Thoracic aorta (tissue), 2 donors: ENCODE measurements at regions not wholly inside any gene's neighbourhood (a gene's known extent, or its start where the extent isn't known, plus 50 kb on each side); places are given as distances from the start of the nearest gene placed in this dataset.
A peak's percentile ranks its signal among the peaks of the same experiment; 100 is the strongest.

Experiments
- ATAC-seq: fragments of 150-250 bp; one replicate; pipeline ENCODE4 v1.8.0; 2017; ENCODE audit warnings: low read depth; ENCODE audit not compliant: insufficient number of reproducible peaks, low FRiP score
- DNase-seq: peaks from one replicate; pipeline ENCODE4 v3.0.0-alpha.2; 2020; ENCODE audit warnings: low spot score
- H3K27ac ChIP-seq, 2 donors: fragments of 200-600 bp; sonication (generic); 1 replicate in 1 of 2; 2 replicates in 1 of 2; pipeline ENCODE4 v1.5.1; 2016; ENCODE audit warnings: mild to moderate bottlenecking in 2 of 2, moderate library complexity in 2 of 2
- H3K27me3 ChIP-seq: fragments of 200-600 bp; sonication (generic); replicated peaks from 2 replicates; pipeline ENCODE4 v1.6.0; 2016; ENCODE audit warnings: mild to moderate bottlenecking; ENCODE audit not compliant: insufficient read depth
- H3K36me3 ChIP-seq: fragments of 200-600 bp; sonication (generic); one replicate; pipeline ENCODE4 v1.5.1; 2016
- H3K4me1 ChIP-seq, 2 donors: fragments of 200-600 bp; sonication (generic); 1 replicate in 1 of 2; 2 replicates in 1 of 2; pipeline versions ENCODE4 v1.5.1 to v1.6.0; 2016; ENCODE audit warnings: low read depth in 2 of 2, mild to moderate bottlenecking in 1 of 2; ENCODE audit not compliant: control insufficient read depth in 1 of 2
- H3K4me3 ChIP-seq: fragments of 200-600 bp; sonication (generic); 2 replicates; pipeline ENCODE4 v1.5.1; 2016; ENCODE audit warnings: mild to moderate bottlenecking
- H3K9me3 ChIP-seq: fragments of 200-600 bp; sonication (generic); 2 replicates; pipeline ENCODE4 v1.5.1; 2016
- TF ChIP-seq, protein P1 (sequence below): fragments of 200-600 bp; sonication (generic); IDR thresholded peaks from one replicate; pipeline ENCODE4 v1.5.1; 2019; ENCODE audit warnings: antibody characterized with exemption

DNA sequence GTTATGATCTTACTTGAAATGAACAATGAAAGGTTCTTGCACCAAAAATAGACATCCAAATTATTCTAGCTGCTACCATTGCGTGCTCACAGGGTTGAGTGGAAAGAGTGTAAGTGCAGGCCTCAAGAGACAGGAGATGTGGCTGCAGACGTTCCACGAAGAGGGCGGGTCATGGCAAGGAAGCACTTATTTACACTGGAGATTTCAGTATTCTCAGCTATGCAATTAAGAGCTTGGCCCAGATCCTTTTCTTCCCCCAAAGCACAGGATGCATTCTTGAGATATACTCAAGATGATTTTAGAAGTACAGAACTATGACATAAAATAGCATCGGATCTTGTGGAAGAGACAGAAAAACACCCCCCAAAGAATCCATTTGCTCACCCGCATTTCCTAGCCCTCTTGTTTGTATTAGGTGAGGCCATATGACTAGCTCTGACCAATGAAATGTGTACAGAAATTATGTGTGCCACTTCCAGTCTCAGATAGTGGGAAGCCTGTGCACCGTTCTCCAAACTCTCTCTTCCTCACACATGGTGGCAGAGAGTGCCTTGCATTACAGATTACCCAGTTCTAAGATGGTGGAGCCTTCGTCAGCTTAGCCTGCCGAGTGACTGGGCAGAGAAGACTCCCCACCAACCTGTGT lies 261.4 kb downstream of the TTC8 start:
- TF ChIP-seq, protein P1, sequence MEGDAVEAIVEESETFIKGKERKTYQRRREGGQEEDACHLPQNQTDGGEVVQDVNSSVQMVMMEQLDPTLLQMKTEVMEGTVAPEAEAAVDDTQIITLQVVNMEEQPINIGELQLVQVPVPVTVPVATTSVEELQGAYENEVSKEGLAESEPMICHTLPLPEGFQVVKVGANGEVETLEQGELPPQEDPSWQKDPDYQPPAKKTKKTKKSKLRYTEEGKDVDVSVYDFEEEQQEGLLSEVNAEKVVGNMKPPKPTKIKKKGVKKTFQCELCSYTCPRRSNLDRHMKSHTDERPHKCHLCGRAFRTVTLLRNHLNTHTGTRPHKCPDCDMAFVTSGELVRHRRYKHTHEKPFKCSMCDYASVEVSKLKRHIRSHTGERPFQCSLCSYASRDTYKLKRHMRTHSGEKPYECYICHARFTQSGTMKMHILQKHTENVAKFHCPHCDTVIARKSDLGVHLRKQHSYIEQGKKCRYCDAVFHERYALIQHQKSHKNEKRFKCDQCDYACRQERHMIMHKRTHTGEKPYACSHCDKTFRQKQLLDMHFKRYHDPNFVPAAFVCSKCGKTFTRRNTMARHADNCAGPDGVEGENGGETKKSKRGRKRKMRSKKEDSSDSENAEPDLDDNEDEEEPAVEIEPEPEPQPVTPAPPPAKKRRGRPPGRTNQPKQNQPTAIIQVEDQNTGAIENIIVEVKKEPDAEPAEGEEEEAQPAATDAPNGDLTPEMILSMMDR = no peak
- Histone ChIP-seq H3K4me1 (peaks cover 0 to 18% of the 10 kb centered on the region in 2 donors), H3K27ac (peak overlapping the region in 1 of 2 donors; percentile 12), H3K9me3 (no peaks in the 10 kb centered on the region), H3K27me3 (no peaks in the 10 kb centered on the region), H3K4me3 (peak overlapping the region; percentile 15), H3K36me3 (no peaks in the 10 kb centered on the region)
- ATAC-seq = no peak
- no peak for DNase-seq

DNA sequence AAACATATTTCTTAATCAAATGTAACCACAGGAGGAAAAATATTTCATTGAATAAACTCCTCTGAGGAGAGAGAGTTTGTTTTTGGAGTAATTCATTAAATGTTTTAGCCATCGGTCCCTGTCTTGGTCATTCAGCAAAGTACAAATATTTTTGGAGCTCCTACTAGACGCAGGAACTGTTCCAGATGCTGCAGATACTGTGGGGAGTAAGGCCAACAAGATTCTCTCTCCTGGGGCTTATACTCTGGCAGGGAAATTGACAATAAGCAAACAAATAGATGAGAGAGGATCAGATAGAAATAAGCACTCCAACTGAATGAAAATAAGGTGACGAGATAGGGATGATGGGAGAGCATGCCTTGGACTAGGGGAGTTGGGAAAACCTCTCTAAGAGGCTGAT lies 264.1 kb downstream of the TTC8 start:
- TF ChIP-seq, protein P1 = no peak
- no peaks in the 10 kb centered on the region for H3K36me3 ChIP-seq
- no peak overlapping the region for H3K27ac ChIP-seq
- no peak overlapping the region for H3K4me3 ChIP-seq
- no peak for ATAC-seq
- H3K9me3 ChIP-seq = no peaks in the 10 kb centered on the region
- no peak for DNase-seq
- H3K27me3 ChIP-seq = no peaks in the 10 kb centered on the region
- H3K4me1 ChIP-seq = peaks cover 0 to 31% of the 10 kb centered on the region in 2 donors

DNA sequence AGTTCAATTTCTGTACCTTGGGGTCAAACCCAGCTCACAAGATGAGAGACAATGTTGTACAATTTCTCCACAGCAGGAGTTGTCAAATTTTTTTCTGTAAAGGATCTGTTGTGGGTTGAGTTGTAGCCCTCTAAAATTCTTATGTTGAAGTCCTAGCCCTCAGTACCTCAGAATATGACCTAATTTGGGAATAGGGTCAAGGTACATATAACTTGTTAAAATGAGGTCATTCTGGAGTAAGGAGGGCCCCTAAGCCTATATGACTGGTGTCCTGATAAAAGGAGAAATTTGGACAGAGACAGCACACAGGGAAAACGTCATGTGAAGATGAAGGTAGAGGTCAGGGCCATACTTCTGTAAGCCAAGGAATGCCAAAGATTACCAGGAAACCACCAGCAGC lies 264.9 kb downstream of the TTC8 start:
- Histone ChIP-seq H3K27me3 (no peaks in the 10 kb centered on the region), H3K4me3 (no peak overlapping the region), H3K27ac (no peak overlapping the region), H3K4me1 (peaks cover 0 to 38% of the 10 kb centered on the region in 2 donors), H3K36me3 (no peaks in the 10 kb centered on the region), H3K9me3 (no peaks in the 10 kb centered on the region)
- no peak for DNase-seq
- ATAC-seq = no peak
- TF ChIP-seq, protein P1 = no peak

DNA sequence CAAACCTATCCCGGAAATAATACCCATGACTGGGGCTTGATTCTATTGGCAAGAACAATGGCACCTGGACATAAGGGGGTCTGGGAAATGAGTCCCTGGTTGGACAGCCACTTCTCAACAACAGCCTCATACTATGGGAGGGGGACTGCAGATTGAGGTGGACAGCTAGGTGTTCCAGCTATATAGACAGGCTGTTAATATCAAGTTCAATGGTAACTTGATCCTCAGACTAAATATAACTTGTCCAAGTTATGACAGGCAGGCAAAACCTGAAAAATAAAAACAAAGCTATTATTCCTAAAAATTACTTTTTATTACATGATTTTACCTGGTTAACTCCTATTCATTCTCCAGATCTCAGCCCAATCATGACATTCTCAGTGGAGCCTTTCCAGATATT lies 267.3 kb downstream of the TTC8 start:
- TF ChIP-seq, protein P1 = no peak
- no peaks in the 10 kb centered on the region for H3K9me3 ChIP-seq
- no peaks in the 10 kb centered on the region for H3K27me3 ChIP-seq
- no peaks in the 10 kb centered on the region for H3K36me3 ChIP-seq
- H3K4me1 ChIP-seq = peaks cover 2 to 30% of the 10 kb centered on the region in 2 donors
- H3K27ac ChIP-seq = no peak overlapping the region
- ATAC-seq (no peak), DNase-seq (no peak)
- no peak overlapping the region for H3K4me3 ChIP-seq

DNA sequence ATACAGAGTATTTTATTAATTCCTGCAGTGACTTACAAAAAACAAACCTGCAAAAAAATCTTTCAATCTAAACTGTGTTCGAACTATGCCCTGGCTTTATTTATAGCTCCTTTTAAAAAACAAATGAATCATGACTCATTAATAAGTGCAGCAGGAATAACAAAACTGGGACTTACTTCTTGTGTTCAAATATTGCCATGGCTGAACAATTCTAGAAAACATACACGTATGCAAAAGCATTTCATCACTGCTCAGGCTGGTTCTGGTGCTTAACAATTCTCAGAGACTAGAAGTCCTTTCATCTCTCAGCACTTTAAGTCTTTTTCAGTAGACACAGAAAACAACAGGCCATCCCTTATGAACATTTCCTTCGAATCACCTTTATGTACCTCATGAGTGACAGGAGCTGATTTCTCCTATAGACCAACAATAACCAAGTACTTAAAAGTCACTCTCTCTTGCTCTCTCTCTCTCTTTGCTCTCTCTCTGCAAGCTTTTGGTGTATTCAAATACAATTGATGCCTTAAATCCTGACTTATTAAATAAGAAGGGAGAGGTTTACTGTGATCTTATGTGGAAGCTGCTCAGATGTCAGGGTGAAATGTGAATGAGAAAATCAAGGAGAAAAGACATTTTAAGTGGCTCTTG lies 268.8 kb downstream of the TTC8 start:
- no peak for DNase-seq
- Histone ChIP-seq H3K4me3 (no peak overlapping the region), H3K4me1 (peaks cover 4 to 35% of the 10 kb centered on the region in 2 donors), H3K36me3 (no peaks in the 10 kb centered on the region), H3K27ac (peak overlapping the region in 1 of 2 donors; percentile 29), H3K27me3 (no peaks in the 10 kb centered on the region), H3K9me3 (no peaks in the 10 kb centered on the region)
- ATAC-seq = no peak
- TF ChIP-seq, protein P1 = no peak
